H1 (cell line): ENCODE measurements at regions not wholly inside any gene's neighbourhood (a gene's known extent, or its start where the extent isn't known, plus 50 kb on each side); places are given as distances from the start of the nearest gene placed in this dataset.

Experiments used
- CTCF ChIA-PET: fragments of 300-600 bp; sonication (Branson Sonifier 250); formaldehyde crosslinking; loops from one replicate; lab custom pipeline; 2021; ENCODE audit not compliant: partially characterized antibody; lab: Charles Lee
- POLR2A ChIA-PET: fragments of 300-600 bp; sonication (Branson Sonifier 250); formaldehyde crosslinking; loops from one replicate; lab custom pipeline; 2021; ENCODE audit warnings: inconsistent platforms; ENCODE audit not compliant: partially characterized antibody; lab: Charles Lee
- DNase-seq, 2 experiments: peaks; one replicate each; pipeline versions ENCODE4 v3.0.0 to v3.0.0-alpha.2; 2010 to 2022; ENCODE audit warnings: low spot score in 2 of 2, low read depth in 1 of 2, mixed read lengths in 1 of 2
- FAIRE-seq: peaks from 2 replicates; lab custom pipeline; 2011; peaks lifted over from hg19 to GRCh38; lab: Jason Lieb, UNC
- H2AFZ ChIP-seq: 2 replicates; pipeline ENCODE4 v1.8.1; 2012; ENCODE audit warnings: low read length, inconsistent platforms
- H2AK5ac ChIP-seq: 2 replicates; pipeline ENCODE4 v1.6.1; 2013; ENCODE audit warnings: low read depth, low read length
- H2BK120ac ChIP-seq: replicated peaks from 2 replicates; pipeline ENCODE3; 2013; ENCODE audit warnings: low read depth, low read length, inconsistent platforms
- H2BK12ac ChIP-seq: 2 replicates; pipeline ENCODE4 v1.6.1; 2013; ENCODE audit warnings: low read depth, low read length
- H2BK15ac ChIP-seq: 2 replicates; pipeline ENCODE4 v1.6.1; 2013; ENCODE audit warnings: low read length
- H2BK20ac ChIP-seq: 2 replicates; pipeline ENCODE4 v1.6.1; 2013; ENCODE audit warnings: low read length
- H2BK5ac ChIP-seq: 2 replicates; pipeline ENCODE4 v1.6.1; 2013; ENCODE audit warnings: low read depth, low read length
- H3K14ac ChIP-seq: 2 replicates; pipeline ENCODE4 v1.6.1; 2013; ENCODE audit warnings: inconsistent platforms; ENCODE audit not compliant: insufficient read length
- H3K18ac ChIP-seq: 2 replicates; pipeline ENCODE4 v1.6.1; 2013; ENCODE audit warnings: low read length; ENCODE audit errors: extremely low read depth
- H3K23ac ChIP-seq: 2 replicates; pipeline ENCODE4 v1.6.1; 2013; ENCODE audit warnings: inconsistent platforms; ENCODE audit not compliant: insufficient read length
- H3K23me2 ChIP-seq: 2 replicates; pipeline ENCODE4 v1.6.1; 2013; ENCODE audit warnings: low read depth, low read length
- H3K27ac ChIP-seq: 2 replicates; pipeline ENCODE4 v1.6.1; 2011; ENCODE audit warnings: low read depth, low read length, inconsistent platforms
- H3K27me3 ChIP-seq, 4 experiments: replicated peaks in 1 of 4; 1 replicate in 1 of 4; 2 replicates in 3 of 4; pipeline versions ENCODE4 v1.6.1 to v1.8.1; 2011 to 2013; ENCODE audit warnings: low read length in 3 of 4, mild to moderate bottlenecking in 3 of 4, inconsistent platforms in 2 of 4, mixed read lengths in 2 of 4, moderate library complexity in 1 of 4; ENCODE audit not compliant: control insufficient read depth in 3 of 4, insufficient read depth in 3 of 4; ENCODE audit errors: extremely low read depth in 1 of 4
- H3K36me3 ChIP-seq, 4 experiments: 2 replicates each; pipeline versions ENCODE4 v1.6.1 to v1.8.1; 2011 to 2013; ENCODE audit warnings: mild to moderate bottlenecking in 4 of 4, low read length in 3 of 4, moderate library complexity in 2 of 4, control low read depth in 1 of 4, inconsistent platforms in 1 of 4; ENCODE audit not compliant: insufficient read depth in 4 of 4, control insufficient read depth in 2 of 4
- H3K4ac ChIP-seq: replicated peaks from 2 replicates; pipeline ENCODE3; 2013; ENCODE audit warnings: low read length, low read depth, mixed read lengths, inconsistent platforms; ENCODE audit not compliant: insufficient read length
- H3K4me1 ChIP-seq, 4 experiments: replicated peaks in 1 of 4; 1 replicate in 1 of 4; 2 replicates in 3 of 4; pipeline versions ENCODE4 v1.6.1 to v1.8.1; 2011 to 2013; ENCODE audit warnings: low read length in 3 of 4, inconsistent platforms in 2 of 4, mixed read lengths in 1 of 4; ENCODE audit not compliant: insufficient read depth in 4 of 4, control insufficient read depth in 3 of 4
- H3K4me2 ChIP-seq, 2 experiments: 2 replicates each; pipeline versions ENCODE4 v1.6.1 to v1.8.1; 2011 to 2013; ENCODE audit warnings: low read depth in 2 of 2, low read length in 2 of 2, control low read depth in 1 of 2, inconsistent platforms in 1 of 2, mild to moderate bottlenecking in 1 of 2; ENCODE audit not compliant: insufficient read depth in 1 of 2
- H3K4me3 ChIP-seq, 4 experiments: fragments of 200-600, 300-600 bp in 1 of 4; sonication (generic), shearing (Covaris generic), sonication (Bioruptor Twin) in 1 of 4; 2 replicates each; pipeline versions ENCODE4 v1.5.1 to v1.8.1; 2011 to 2016; ENCODE audit warnings: low read length in 4 of 4, low read depth in 3 of 4, control low read depth in 2 of 4, inconsistent platforms in 2 of 4, mild to moderate bottlenecking in 2 of 4, mixed read lengths in 1 of 4, moderate library complexity in 1 of 4; ENCODE audit not compliant: insufficient read depth in 2 of 4; ENCODE audit errors: extremely low read depth in 1 of 4
- H3K56ac ChIP-seq: replicated peaks from 2 replicates; pipeline ENCODE3; 2013; ENCODE audit warnings: low read depth, mild to moderate bottlenecking, mixed read lengths, low read length, inconsistent platforms; ENCODE audit not compliant: insufficient read length
- H3K79me1 ChIP-seq: 2 replicates; pipeline ENCODE4 v1.6.1; 2013; ENCODE audit warnings: low read depth, low read length, control low read depth
- H3K79me2 ChIP-seq, 2 experiments: 2 replicates each; pipeline versions ENCODE4 v1.6.1 to v1.8.1; 2012 to 2013; ENCODE audit warnings: low read length in 2 of 2, mild to moderate bottlenecking in 2 of 2, inconsistent platforms in 1 of 2; ENCODE audit not compliant: insufficient read depth in 2 of 2, control insufficient read depth in 1 of 2
- H3K9ac ChIP-seq, 4 experiments: replicated peaks in 1 of 4; 1 replicate in 1 of 4; 2 replicates in 3 of 4; pipeline versions ENCODE4 v1.6.1 to v1.8.1; 2011 to 2013; ENCODE audit warnings: low read depth in 3 of 4, low read length in 3 of 4, control low read depth in 2 of 4, mild to moderate bottlenecking in 2 of 4, moderate library complexity in 2 of 4, inconsistent platforms in 1 of 4; ENCODE audit errors: extremely low read depth in 1 of 4
- H3K9me3 ChIP-seq, 2 experiments: 2 replicates each; pipeline versions ENCODE4 v1.6.1 to v1.8.1; 2012 to 2013; ENCODE audit warnings: mild to moderate bottlenecking in 2 of 2, moderate library complexity in 2 of 2, control low read depth in 1 of 2, inconsistent platforms in 1 of 2, low read depth in 1 of 2, low read length in 1 of 2, mixed read lengths in 1 of 2; ENCODE audit not compliant: insufficient read depth in 2 of 2
- H4K20me1 ChIP-seq, 2 experiments: replicated peaks in 1 of 2; 2 replicates each; pipeline versions ENCODE3 to v1.8.1; 2011 to 2013; ENCODE audit warnings: inconsistent platforms in 2 of 2, low read length in 2 of 2, mild to moderate bottlenecking in 1 of 2; ENCODE audit not compliant: insufficient read depth in 2 of 2, control insufficient read depth in 1 of 2
- H4K5ac ChIP-seq: 2 replicates; pipeline ENCODE4 v1.6.1; 2013; ENCODE audit warnings: low read length, low read depth, mixed read lengths, inconsistent platforms; ENCODE audit not compliant: insufficient read length
- H4K8ac ChIP-seq: 2 replicates; pipeline ENCODE4 v1.8.0; 2013; ENCODE audit warnings: mild to moderate bottlenecking, moderate library complexity, low read length, inconsistent platforms; ENCODE audit not compliant: insufficient read depth; ENCODE audit errors: extremely low read depth
- H4K91ac ChIP-seq: replicated peaks from 2 replicates; pipeline ENCODE3; 2013; ENCODE audit warnings: low read length, mixed read lengths, inconsistent platforms; ENCODE audit not compliant: insufficient read length
- JUND ChIP-seq: IDR thresholded peaks from 2 replicates; pipeline ENCODE4 v1.6.1; 2011; ENCODE audit warnings: mild to moderate bottlenecking, improper control_type of control experiment, low read length
- KDM1A ChIP-seq: fragments of 200-600, 300-600 bp; sonication (generic); IDR thresholded peaks from 2 replicates; pipeline ENCODE4 v1.7.1; 2016; ENCODE audit warnings: mild to moderate bottlenecking, low read length, borderline replicate concordance
- WGBS, 2 experiments: shearing (Covaris generic) in 1 of 2; methylation state at CpG; one replicate each; pipeline versions ENCODE4 v1.1.6 to v1.1.7; 2013 to 2015; ENCODE audit warnings: low lambda C conversion rate in 2 of 2, mixed read lengths in 2 of 2, inconsistent platforms in 1 of 2, low coverage in 1 of 2, missing lambda C conversion rate in 1 of 2; ENCODE audit not compliant: insufficient replicate concordance in 2 of 2, insufficient coverage in 1 of 2, insufficient read length in 1 of 2; ENCODE audit errors: extremely low coverage in 1 of 2, missing lambda C conversion rate in 1 of 2; 5-methylcytosine and 5-hydroxymethylcytosine counted together
- TF ChIP-seq, protein P1 (sequence below): IDR thresholded peaks from 2 replicates; pipeline ENCODE4 v1.6.1; 2012; ENCODE audit warnings: inconsistent platforms
- TF ChIP-seq, protein P2 (sequence below): IDR thresholded peaks from 2 replicates; pipeline ENCODE4 v1.6.1; 2011; ENCODE audit warnings: low read length, improper control_type of control experiment

DNA sequence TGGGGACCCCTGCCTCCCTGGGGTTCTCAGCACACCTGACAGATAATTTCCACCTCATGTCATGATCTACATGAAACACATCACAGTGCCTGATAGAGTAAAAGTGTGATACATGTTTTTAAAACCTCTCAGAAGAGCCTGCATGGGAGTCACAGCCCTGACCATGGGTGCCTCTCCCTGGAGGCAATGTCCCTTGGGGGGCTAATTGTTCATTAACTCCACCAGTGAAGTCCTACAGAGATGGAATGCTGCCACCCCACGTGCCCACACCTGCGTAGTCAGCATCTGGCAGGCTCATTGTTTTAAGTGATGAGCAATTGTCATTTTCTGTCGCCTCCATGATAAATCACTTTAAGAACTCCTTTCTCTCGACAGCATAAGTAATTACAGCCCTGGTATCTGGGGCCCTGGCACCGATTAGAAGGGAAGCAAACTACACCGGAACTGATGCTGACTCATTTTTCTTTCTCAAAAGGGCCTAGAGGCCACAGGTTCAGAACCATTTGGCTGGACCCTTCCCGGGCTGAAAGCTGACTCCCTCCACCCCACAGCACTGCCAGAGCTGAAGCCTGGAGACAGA lies 109.6 kb upstream of the GJB5 start:
- no peak overlapping the region for H3K27ac ChIP-seq
- no peak overlapping the region for H2BK5ac ChIP-seq
- H3K9ac ChIP-seq: no peak overlapping the region
- H3K27me3 ChIP-seq: no peaks in the 10 kb centered on the region
- no peak overlapping the region for H3K4me2 ChIP-seq
- no peaks in the 10 kb centered on the region for H3K79me1 ChIP-seq
- WGBS, 2 experiments: 80% methylated on average over 7 of the region's 7 CpGs; no CpG with 5 or more reads in 1 of the 2 experiments
- peaks cover under 1% of the 10 kb centered on the region; the same call in 1 of the 2 replicates for H3K23me2 ChIP-seq
- peaks cover 0 to 7% (median 0%) of the 10 kb centered on the region in 4 experiments; a peak in 1 of 7 replicates for H3K4me1 ChIP-seq
- H3K36me3 ChIP-seq: no peaks in the 10 kb centered on the region
- no peak overlapping the region for H4K5ac ChIP-seq
- no peak overlapping the region for H2BK15ac ChIP-seq
- H3K18ac ChIP-seq: no peak overlapping the region
- POLR2A ChIA-PET: interaction anchor here (1.0 kb wide), 1 partner anchor 10 kb away, joined by 3 read pairs; no protein-coding TSS in a partner anchor
- FAIRE-seq (no peak), DNase-seq (no peak)
- H3K14ac ChIP-seq: no peak overlapping the region
- no peak overlapping the region for H2BK120ac ChIP-seq
- H4K20me1 ChIP-seq: no peaks in the 10 kb centered on the region
- H4K91ac ChIP-seq: no peak overlapping the region
- no peak overlapping the region for H4K8ac ChIP-seq
- H2BK12ac ChIP-seq: no peak overlapping the region
- H3K56ac ChIP-seq: no peak overlapping the region
- no peaks in the 10 kb centered on the region for H3K79me2 ChIP-seq
- CTCF ChIA-PET: interaction anchor here (0.7 to 1.8 kb wide), 5 partner anchors 16 to 185 kb away, joined by 3 to 5 read pairs (median 4); no protein-coding TSS in a partner anchor
- H2AK5ac ChIP-seq: no peak overlapping the region
- H2AFZ ChIP-seq: no peak overlapping the region
- H2BK20ac ChIP-seq: no peak overlapping the region
- H3K9me3 ChIP-seq: no peaks in the 10 kb centered on the region
- TF ChIP-seq, protein P1, sequence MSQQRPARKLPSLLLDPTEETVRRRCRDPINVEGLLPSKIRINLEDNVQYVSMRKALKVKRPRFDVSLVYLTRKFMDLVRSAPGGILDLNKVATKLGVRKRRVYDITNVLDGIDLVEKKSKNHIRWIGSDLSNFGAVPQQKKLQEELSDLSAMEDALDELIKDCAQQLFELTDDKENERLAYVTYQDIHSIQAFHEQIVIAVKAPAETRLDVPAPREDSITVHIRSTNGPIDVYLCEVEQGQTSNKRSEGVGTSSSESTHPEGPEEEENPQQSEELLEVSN: no peak
- TF ChIP-seq KDM1A: no peak
- TF ChIP-seq, protein P2, sequence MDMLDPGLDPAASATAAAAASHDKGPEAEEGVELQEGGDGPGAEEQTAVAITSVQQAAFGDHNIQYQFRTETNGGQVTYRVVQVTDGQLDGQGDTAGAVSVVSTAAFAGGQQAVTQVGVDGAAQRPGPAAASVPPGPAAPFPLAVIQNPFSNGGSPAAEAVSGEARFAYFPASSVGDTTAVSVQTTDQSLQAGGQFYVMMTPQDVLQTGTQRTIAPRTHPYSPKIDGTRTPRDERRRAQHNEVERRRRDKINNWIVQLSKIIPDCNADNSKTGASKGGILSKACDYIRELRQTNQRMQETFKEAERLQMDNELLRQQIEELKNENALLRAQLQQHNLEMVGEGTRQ: no peak
- no peak for TF ChIP-seq JUND
- TF ChIP-seq, all 59 proteins: peak for 0
- no peak overlapping the region for H3K23ac ChIP-seq
- H3K4ac ChIP-seq: no peak overlapping the region
- H3K4me3 ChIP-seq: no peak overlapping the region
